ENCODE measurements at regions not wholly inside any gene's neighbourhood (a gene's known extent, or its start where the extent isn't known, plus 50 kb on each side); places are given as distances from the start of the nearest gene placed in this dataset.

DNA sequence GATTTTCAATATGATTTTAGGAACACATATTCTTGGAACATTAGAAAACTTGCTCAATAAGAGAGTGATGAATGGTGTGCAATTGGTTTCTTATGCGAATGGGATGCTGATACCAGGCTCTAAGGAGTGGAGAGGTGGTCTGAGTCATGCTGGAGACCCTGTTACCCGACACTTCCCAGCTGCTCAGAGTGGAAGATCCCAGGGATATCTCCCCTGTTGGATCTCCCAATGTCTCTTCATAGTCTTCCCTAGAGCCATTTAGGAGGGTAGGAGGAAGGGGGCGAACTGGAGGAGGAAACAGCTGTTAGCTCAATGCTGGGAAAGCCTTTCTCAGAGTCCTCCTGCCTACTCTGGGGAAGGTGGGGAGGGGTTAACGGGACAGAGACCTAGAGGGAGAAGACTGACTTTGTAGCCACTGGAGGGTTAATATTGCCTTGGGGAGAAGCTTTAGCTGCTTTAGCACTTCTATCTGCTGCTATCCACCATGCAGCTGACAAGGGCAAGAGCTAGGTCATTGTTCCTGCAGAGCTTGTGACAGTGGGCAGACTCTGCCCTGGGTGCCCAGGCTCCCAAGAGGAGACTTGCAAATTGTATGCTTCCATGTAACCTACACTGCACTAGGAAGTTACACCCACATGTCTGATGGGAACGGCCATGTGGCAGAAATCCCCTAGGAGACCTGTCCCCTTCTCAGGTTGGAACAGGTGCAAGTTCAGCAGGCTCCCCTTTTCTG, 301.0 kb downstream of the GADD45G start:
- Histone ChIP-seq H3K9ac (ENCODE audit: insufficient read length) (no peak overlapping the region), H3K4me3 (no peak overlapping the region), H3K9me3 (ENCODE audit: low read depth, low read length) (no peaks in the 10 kb centered on the region), H3K36me3 (ENCODE audit: insufficient read depth, low read length) (no peaks in the 10 kb centered on the region), H3K27ac (no peak overlapping the region)
- TF ChIP-seq POLR2AphosphoS5 (IDR thresholded peaks at IDR 0.05; ENCODE audit: borderline replicate concordance, low read depth, low read length) (no peak), EZH2 (IDR thresholded peaks at IDR 0.05) (no peak), FOXP2 (optimal IDR thresholded peaks at IDR 0.05; ENCODE audit: control extremely low read depth, extremely low read length, insufficient read depth) (no peak)
- no peak for DNase-seq (ENCODE audit: low read depth, low spot score)

DNA sequence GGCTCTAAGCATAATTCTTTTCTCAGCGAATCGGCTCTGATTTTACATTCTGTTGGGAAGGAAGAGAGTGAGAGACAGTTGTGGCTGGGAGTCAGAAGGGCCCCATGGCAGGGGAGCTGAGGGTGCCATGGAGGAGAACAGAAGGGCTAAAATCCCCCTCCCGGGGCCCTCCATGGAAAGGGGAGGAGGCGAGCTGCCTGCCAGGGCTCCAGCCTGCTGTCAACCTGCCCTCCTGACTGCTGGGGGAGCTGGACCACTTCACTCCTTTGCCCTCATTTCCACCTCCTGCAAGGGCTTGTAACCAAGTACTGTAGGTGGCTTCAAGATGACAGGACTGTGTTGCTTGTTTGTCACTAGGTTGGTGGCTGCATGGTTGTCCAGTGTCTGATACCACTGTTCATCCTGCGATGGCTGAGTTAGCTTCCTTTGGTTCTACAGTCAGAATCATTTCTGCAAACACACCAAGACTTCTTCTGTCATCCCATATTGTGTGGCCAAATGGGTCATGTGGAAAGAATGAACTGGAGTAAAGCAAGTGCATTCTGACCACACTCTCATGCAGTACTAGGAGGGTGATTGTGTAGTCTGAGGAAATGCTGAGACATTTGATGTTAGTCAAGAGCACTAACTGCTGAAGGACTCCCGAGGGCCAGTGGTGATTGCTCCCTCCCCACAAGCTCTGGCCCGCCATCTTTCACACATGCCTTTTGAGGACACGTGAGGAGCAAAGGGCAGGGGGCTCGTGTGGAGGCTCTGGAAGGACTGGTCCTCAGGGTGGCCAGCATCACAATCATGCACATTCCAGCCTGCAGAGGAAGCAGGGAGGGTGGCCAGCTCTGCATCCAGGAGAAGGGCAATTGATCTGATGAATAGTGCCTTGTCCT, 307.2 kb downstream of the GADD45G start:
- TF ChIP-seq POLR2AphosphoS5 (IDR thresholded peaks at IDR 0.05; ENCODE audit: borderline replicate concordance, low read depth, low read length) (no peak), EZH2 (IDR thresholded peaks at IDR 0.05) (no peak), FOXP2 (optimal IDR thresholded peaks at IDR 0.05; ENCODE audit: control extremely low read depth, extremely low read length, insufficient read depth) (no peak)
- no peaks in the 10 kb centered on the region for H3K36me3 ChIP-seq (ENCODE audit: insufficient read depth, low read length)
- no peak overlapping the region for H3K4me3 ChIP-seq
- no peaks in the 10 kb centered on the region for H3K9me3 ChIP-seq (ENCODE audit: low read depth, low read length)
- no peak overlapping the region for H3K27ac ChIP-seq
- DNase-seq (ENCODE audit: low read depth, low spot score) = no peak
- no peak overlapping the region for H3K9ac ChIP-seq (ENCODE audit: insufficient read length)

DNA sequence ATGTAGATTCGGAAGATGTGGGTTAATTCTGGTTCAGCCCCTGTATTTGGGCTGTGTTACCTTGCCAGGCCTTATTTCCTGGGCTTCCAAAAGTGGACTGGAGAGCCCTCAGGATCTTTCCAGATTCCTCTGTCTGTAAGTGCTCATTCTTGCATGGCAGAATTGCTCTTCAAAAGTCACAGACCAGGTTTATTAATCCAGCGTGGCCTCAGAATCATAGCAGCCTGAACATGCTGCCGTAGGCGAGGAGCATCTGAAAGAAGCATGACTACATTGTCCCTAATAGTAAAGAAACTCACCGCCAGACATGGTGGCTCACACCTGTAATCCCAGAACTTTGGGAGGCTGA, 307.8 kb downstream of the GADD45G start:
- no peak for DNase-seq (ENCODE audit: low read depth, low spot score)
- H3K27ac ChIP-seq = no peak overlapping the region
- no peaks in the 10 kb centered on the region for H3K36me3 ChIP-seq (ENCODE audit: insufficient read depth, low read length)
- H3K4me3 ChIP-seq = no peak overlapping the region
- H3K9ac ChIP-seq (ENCODE audit: insufficient read length) = no peak overlapping the region
- TF ChIP-seq EZH2 (IDR thresholded peaks at IDR 0.05) (no peak), POLR2AphosphoS5 (IDR thresholded peaks at IDR 0.05; ENCODE audit: borderline replicate concordance, low read depth, low read length) (no peak), FOXP2 (optimal IDR thresholded peaks at IDR 0.05; ENCODE audit: control extremely low read depth, extremely low read length, insufficient read depth) (no peak)
- H3K9me3 ChIP-seq (ENCODE audit: low read depth, low read length) = no peaks in the 10 kb centered on the region

- H3K4me3 ChIP-seq = no peak overlapping the region
- no peaks in the 10 kb centered on the region for H3K9me3 ChIP-seq (ENCODE audit: low read depth, low read length)
- no peak for DNase-seq (ENCODE audit: low read depth, low spot score)
- H3K9ac ChIP-seq (ENCODE audit: insufficient read length) = no peak overlapping the region
- H3K36me3 ChIP-seq (ENCODE audit: insufficient read depth, low read length) = no peaks in the 10 kb centered on the region
- H3K27ac ChIP-seq = no peak overlapping the region
- TF ChIP-seq FOXP2 (optimal IDR thresholded peaks at IDR 0.05; ENCODE audit: control extremely low read depth, extremely low read length, insufficient read depth) (no peak), POLR2AphosphoS5 (IDR thresholded peaks at IDR 0.05; ENCODE audit: borderline replicate concordance, low read depth, low read length) (no peak), EZH2 (IDR thresholded peaks at IDR 0.05) (no peak)
Measured at GRCh38 chr9:89915187-89915586, 310.4 kb downstream of the GADD45G start.

DNA sequence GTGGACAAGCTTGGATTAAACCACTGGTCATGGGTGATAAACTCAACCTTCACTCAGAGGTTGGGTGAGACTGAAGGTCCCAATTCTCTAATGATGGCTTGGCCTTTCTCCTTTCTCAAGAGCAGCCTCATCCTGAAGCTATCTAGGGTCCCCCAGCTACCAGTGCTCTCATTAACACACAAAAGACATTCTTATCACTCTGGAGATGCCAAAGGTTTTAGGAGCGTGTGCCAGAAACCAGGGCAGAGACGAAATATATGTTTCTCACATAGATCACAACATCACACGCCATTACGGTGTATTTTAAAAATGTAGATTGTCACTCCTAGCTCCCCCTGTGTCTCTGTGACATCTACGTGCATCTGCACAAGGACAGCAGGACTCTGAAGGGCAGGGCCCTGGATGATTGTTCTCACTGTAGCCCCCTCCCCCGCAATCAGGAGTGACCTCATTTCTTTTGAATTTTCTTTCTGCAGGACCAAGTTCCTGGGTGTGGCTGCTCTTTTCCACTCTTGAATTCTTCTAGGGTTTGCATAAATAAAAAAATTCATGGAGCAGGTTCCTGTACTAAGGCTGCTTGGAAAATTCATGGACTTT, 311.3 kb downstream of the GADD45G start:
- no peak for DNase-seq (ENCODE audit: low read depth, low spot score)
- Histone ChIP-seq H3K9ac (ENCODE audit: insufficient read length) (no peak overlapping the region), H3K4me3 (no peak overlapping the region), H3K9me3 (ENCODE audit: low read depth, low read length) (no peaks in the 10 kb centered on the region), H3K36me3 (ENCODE audit: insufficient read depth, low read length) (no peaks in the 10 kb centered on the region), H3K27ac (no peak overlapping the region)
- TF ChIP-seq FOXP2 (optimal IDR thresholded peaks at IDR 0.05; ENCODE audit: control extremely low read depth, extremely low read length, insufficient read depth) (no peak), POLR2AphosphoS5 (IDR thresholded peaks at IDR 0.05; ENCODE audit: borderline replicate concordance, low read depth, low read length) (no peak), EZH2 (IDR thresholded peaks at IDR 0.05) (no peak)

- no peak for DNase-seq (ENCODE audit: low read depth, low spot score)
- Histone ChIP-seq H3K9me3 (ENCODE audit: low read depth, low read length) (no peaks in the 10 kb centered on the region), H3K27ac (no peak overlapping the region), H3K36me3 (ENCODE audit: insufficient read depth, low read length) (no peaks in the 10 kb centered on the region), H3K4me3 (no peak overlapping the region), H3K9ac (ENCODE audit: insufficient read length) (no peak overlapping the region)
- TF ChIP-seq POLR2AphosphoS5 (IDR thresholded peaks at IDR 0.05; ENCODE audit: borderline replicate concordance, low read depth, low read length) (no peak), FOXP2 (optimal IDR thresholded peaks at IDR 0.05; ENCODE audit: control extremely low read depth, extremely low read length, insufficient read depth) (no peak), EZH2 (IDR thresholded peaks at IDR 0.05) (no peak)
Measured at GRCh38 chr9:89917861-89918260, 313.0 kb downstream of the GADD45G start.

DNA sequence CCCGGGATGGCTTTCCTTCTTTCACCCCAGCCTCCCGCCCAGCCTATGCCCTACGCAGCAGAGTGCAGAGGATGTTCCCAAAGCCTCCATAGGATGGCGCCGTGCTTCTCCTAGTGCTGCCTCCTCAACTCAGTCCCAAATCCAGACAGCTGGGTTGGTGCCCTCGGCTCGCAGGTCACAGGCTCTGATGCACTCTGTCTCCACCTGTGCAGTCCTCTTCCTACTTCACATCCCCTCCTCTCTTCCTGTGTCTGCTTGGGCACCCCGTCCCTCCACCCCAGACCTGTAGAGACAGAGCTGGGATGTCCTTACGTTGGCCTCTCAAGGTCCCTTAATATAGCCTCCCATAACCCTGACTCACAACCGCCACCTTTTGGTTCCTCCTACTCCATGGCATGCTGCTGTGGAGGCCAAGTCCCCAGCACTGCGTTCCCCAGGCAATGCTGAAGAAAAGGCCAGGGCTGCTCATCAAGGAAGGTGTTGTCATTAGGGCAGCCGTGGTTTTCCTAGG, 314.4 kb downstream of the GADD45G start:
- no peak overlapping the region for H3K27ac ChIP-seq
- H3K9me3 ChIP-seq (ENCODE audit: low read depth, low read length) = no peaks in the 10 kb centered on the region
- no peaks in the 10 kb centered on the region for H3K36me3 ChIP-seq (ENCODE audit: insufficient read depth, low read length)
- DNase-seq (ENCODE audit: low read depth, low spot score) = no peak
- no peak overlapping the region for H3K4me3 ChIP-seq
- no peak overlapping the region for H3K9ac ChIP-seq (ENCODE audit: insufficient read length)
- TF ChIP-seq EZH2 (IDR thresholded peaks at IDR 0.05) (no peak), POLR2AphosphoS5 (IDR thresholded peaks at IDR 0.05; ENCODE audit: borderline replicate concordance, low read depth, low read length) (no peak), FOXP2 (optimal IDR thresholded peaks at IDR 0.05; ENCODE audit: control extremely low read depth, extremely low read length, insufficient read depth) (no peak)

DNA sequence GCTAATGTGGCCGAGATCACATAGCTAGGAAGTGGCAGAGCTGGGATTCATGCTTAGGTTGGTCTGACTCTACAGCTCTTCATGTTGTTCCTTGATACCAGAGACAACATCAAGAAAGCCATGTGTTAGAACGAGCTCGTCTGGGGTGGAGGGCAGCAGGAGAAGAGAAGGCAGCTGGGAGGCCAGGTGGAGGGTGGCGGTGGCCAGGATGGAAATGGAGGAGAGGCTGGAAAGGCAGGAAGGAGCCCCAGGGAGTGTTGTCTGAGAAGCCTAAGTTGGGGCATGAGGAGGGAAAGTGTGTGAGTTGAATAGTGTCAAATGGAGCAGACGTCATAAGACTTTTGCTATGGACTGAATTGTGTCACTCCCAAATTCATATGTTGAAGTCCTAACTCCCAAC, 315.3 kb downstream of the GADD45G start:
- no peak for TF ChIP-seq FOXP2 (optimal IDR thresholded peaks at IDR 0.05; ENCODE audit: control extremely low read depth, extremely low read length, insufficient read depth)
- no peak for TF ChIP-seq POLR2AphosphoS5 (IDR thresholded peaks at IDR 0.05; ENCODE audit: borderline replicate concordance, low read depth, low read length)
- no peak for TF ChIP-seq EZH2 (IDR thresholded peaks at IDR 0.05)
- Histone ChIP-seq H3K27ac (no peak overlapping the region), H3K4me3 (no peak overlapping the region), H3K36me3 (ENCODE audit: insufficient read depth, low read length) (no peaks in the 10 kb centered on the region), H3K9me3 (ENCODE audit: low read depth, low read length) (no peaks in the 10 kb centered on the region), H3K9ac (ENCODE audit: insufficient read length) (no peak overlapping the region)
- DNase-seq (ENCODE audit: low read depth, low spot score) = no peak
